GM19468 (cell line): ENCODE measurements at regions not wholly inside any gene's neighbourhood (a gene's known extent, or its start where the extent isn't known, plus 50 kb on each side); places are given as distances from the start of the nearest gene placed in this dataset.

ENCODE experiments used
- ATAC-seq: cut with Tn5 transposase; IDR thresholded peaks from one replicate; pipeline ENCODE4 v1.9.1; 2021; ENCODE audit warnings: mild to moderate bottlenecking, moderate library complexity, moderate number of reproducible peaks; ENCODE audit not compliant: unreplicated experiment; ENCODE audit errors: extremely low read depth

- ATAC-seq, result no peak
Measured at GRCh38 chr20:52789716-52790115, 182.4 kb upstream of the TSHZ2 start.

GRCh38 chr20:52787962-52788361 is 184.2 kb upstream of the TSHZ2 start:
- ATAC-seq, result no peak

DNA sequence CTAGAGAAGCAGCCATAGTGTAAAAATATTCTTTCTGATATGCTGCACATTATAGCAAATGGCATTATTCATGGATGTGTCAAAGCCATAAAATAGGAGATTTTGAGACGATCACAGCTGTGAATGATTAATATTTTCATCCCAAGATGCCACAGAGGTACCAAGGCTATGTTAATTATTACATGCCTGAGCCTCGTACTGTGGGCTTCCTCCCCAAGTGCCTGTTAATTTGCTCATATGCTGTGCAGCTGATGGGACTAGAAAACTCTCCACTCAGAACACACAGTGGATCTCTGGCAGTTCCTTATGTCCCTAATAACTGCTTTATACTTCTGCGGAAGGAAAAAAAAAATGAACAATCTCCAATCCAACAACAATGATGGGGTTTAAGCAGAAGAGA is 184.9 kb upstream of the TSHZ2 start:
- ATAC-seq, result no peak

DNA sequence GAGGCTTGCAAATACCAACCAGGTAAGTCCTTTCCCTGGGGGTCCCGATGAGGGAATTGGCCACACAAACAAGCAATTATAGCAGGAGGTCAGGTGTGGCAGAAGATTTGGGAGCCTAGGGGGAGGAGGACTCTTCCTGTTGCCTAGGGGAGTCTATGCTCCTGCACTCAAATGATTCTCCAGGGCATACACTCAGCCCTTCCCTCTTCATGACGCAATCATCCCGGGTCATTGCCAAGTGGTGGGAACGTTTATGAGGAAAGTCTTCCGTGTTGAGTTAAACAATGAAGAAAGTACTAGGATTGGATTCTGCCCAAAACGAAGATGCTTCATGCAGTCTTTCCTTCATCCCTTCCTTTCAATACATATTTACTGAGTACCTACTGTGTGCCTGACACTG is 186.5 kb upstream of the TSHZ2 start:
- ATAC-seq, result no peak

DNA sequence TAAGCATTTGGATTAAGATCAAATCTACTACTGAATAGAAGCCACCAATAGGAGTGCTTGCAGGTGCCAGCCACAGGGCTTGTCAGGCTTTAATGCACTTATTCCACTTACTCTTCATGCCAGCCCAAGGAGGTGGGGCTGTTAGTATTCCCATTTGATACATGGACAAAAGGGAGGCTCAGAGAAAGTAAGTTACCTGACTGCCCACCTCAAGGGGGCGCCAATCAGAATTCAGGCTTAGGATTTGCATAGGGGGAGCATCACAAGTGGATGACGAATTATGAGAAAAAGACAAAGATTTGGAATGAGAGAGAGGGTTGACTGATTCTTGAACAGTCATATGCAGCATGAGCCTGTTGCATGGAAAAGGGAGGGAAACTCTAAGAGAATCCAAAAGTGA is 188.4 kb upstream of the TSHZ2 start:
- ATAC-seq, result no peak

DNA sequence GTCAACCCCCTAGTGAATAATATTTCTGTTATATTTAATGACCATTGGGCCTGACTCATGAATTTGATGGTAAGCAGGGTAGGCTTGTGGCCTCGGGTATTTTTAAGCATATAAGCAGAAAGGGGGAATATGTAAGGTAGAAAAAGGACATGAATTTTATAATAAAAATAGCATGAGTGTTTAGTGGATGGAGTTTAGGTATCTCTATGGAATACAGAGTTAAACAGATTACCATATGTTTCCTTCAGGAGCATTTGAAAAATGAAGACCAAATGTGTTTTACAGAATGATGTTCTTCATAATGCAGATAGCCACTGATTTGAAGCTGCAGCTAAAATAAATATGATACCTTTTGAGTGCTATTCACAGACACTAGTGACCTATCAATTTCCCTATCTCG is 191.7 kb upstream of the TSHZ2 start:
- no peak for ATAC-seq

DNA sequence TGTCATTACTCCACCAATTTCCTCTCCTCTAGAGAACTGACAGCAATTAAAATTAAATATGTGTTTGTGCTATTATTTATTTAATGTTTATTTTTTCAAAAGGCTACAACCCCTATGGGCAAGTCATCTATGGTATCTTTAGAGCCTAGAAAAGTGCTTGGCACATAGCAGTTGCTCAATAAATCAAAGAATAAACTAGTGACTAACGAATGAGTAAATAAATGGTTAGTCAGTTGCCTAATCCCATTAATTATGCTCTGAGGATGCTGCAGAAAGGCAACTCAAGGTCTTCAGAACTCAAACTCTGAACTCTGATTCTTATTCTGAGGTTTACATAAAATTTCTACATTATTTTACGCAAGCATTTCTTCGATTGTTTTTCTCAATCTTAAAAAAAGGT is 193.0 kb upstream of the TSHZ2 start:
- no peak for ATAC-seq

GRCh38 chr20:52777171-52777570 is 195.0 kb upstream of the TSHZ2 start:
- no peak for ATAC-seq

DNA sequence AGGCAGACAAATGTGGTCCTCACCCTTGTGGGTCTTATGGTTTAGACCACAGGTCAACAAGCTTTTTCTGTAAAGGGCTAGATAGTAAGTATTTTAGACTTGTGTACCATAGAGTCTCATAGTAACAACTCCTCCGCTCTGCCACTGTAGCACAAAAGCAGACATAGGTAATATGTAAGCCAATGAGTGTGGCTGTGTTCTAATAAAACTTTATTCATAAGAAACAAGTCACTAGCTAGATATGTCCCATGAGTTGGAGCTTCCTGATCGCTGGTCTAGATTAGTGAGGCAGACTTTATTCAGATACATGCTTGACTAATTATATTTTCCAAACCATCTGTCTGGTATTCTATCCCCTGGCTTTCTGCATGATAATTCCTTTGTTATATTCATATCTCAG is 196.4 kb upstream of the TSHZ2 start:
- no peak for ATAC-seq

DNA sequence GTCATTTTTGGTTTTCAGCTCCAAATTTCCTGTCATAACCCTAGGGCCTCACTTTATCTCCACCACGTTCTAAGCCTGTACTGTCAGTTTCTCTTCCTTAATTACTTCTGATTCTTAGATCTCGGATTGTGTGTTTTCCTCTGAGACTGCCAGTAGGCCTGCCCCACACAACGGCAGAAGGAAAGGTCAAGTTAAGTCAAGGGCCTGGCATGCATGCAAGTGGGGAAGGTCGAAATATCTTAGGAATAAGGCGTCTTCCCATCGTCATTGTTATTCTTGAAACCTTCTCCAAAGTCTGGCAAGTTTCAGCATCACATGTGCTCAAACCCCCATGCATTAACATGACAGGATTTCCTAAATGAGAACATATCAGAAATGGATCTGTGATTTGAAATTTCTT is 203.5 kb upstream of the TSHZ2 start:
- ATAC-seq, result no peak

DNA sequence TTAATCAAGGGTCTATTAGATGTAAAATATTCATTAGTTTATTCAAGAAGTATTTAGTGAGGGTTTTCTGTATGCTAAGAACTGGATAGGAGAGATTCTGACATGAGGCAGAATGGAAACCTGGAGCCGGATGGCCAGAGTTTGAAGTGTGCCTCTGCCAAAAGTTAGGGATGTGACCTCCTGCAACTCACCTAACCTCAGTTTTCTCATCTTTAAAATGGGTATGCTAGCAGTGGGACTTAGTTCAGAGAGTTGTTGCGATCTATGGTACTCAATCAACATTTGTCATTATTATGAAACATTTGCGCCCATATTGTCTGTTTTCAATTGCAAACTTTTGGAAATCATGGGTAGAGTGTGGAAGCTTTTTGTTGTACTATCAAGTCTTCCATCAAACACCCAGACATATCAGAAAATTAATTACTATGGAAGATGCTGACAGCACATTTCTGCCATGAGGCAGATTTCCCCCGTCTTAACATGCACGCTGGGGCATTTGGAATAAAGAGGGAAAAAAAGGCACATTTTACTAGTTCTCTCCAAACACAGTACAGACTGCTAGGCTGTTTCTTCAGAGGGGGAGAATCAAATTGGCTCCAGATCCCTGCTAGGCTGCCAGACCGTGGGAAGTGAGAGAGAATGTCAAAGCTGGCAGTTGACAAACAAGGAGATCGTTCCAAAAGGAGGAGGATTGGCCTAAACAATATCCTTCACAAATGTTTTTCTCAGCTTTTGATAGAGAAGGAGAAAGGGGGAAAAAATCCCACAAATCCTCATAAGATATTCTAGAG is 205.3 kb upstream of the TSHZ2 start:
- ATAC-seq, result no peak

DNA sequence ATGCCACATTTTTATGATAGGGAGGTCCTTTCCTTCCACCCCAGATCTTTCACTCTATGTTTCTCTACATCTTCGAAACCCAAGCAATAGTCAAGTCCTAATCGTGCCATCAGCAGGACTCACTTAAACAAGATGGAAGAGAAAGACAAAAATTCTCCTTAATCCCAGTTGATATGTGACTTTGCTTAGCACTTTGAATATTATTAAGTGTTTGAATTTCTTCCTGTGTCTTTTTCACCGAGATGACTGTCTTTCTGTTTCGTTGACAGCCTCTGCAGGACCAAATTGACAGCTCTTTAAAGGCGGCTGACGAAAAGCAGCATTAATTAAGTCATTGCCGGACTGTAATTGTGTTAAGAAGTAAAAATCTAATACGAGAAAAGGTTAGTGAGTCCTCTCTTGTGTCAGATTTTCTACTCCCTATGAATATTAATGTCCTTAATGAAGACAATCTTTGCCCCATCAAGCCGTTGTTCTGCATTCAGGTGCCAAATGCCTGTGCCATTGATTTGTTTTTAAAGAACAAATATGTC is 208.8 kb upstream of the TSHZ2 start:
- no peak for ATAC-seq

- no peak for ATAC-seq
Measured at GRCh38 chr20:52761867-52762266, 210.3 kb upstream of the TSHZ2 start.

DNA sequence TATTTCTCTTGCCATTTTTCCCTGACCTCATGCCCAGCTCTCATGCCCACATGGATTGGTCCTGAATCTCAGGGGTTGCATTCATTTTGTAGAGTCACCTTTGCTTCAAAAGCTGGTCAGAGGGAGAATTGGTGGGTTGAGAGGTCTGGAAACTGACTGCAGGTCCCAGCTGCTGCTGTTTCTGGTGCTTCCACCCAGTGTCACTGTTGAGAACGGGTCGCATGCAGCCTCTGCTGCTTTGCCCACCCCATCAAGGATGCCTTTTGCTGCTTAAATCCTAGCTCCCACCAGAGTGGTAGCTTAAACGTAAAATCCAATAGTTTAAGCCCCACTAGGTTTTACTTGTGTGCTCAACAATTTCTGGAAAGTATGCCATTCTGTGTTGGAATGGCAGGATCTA is 211.4 kb upstream of the TSHZ2 start:
- no peak for ATAC-seq

DNA sequence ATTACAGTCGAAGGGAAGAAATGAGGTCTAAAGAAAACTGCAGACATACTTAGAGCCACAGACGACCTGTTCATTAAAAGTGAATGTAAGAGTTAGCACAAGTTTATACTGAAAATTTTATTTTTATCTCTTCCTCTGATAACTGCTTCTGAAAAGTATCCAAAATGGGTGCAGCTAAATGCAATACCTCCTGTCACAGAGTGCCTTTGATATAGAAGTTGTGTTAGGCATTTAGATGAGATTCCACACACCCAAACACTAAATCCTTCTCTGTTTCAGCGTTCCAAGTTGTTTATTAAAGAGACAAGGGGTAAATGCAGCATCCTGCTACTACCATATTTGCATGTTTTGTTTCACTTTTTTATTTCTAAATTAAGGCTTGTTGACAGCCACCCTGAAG is 214.7 kb upstream of the TSHZ2 start:
- no peak for ATAC-seq

- ATAC-seq, result no peak
Measured at GRCh38 chr20:52755744-52756143, 216.4 kb upstream of the TSHZ2 start.

DNA sequence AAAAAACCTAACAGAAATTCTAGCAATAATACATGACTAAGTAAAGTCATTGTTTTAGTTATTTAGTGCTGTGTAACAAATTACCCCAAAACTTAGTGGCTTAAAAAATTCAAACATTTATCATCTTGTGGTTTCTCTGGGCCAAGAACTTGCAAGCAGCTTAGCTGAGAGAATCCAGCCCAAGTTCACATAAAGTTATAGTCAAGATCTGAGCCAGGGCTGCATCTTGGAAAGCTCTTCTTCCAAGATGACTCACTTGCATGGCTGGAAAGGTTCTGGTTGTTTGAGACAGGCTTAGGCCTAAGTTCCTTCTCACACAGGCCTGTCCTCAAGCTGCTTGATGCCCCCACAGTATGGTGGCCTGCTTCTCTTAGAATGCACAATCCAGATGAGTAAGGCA is 217.8 kb upstream of the TSHZ2 start:
- no peak for ATAC-seq

DNA sequence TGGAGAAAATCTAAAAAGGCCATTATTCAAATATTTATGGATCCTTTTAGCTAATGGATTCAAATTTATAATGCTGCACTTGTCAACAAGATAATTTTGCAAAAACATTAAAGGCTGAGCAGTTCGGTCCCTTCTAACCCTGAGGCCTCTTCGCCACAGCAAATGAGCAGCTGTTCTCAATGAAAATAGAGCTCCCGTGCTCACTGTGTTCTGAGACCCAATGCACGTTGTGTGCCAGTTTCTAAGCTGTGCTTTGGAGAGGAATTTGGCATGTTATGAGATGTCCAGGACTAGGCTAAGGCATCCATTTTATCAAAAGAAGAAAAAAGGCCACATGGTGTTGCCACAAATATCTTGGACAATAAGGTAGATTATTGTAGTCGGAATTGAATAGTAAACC is 220.1 kb upstream of the TSHZ2 start:
- no peak for ATAC-seq

- ATAC-seq, result no peak
Measured at GRCh38 chr20:52751571-52751970, 220.6 kb upstream of the TSHZ2 start.

DNA sequence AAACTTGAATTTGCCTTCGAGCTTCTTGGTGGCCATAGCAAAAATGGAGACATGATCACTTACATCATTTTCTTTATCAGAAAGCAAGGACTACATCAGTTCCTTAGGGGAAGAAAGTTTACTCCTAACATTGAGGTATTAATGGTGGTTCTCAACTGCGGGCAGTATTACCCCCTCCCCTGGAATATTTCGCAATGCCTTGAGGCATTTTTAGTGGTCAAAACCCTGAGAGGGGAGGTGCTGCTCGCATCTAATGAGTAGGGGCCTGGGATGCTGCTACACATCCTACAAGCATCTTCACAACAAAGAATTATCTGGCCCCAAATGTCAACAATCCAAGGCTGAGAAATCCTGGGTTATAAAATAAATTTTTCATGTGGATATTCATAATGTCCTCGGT is 222.2 kb upstream of the TSHZ2 start:
- no peak for ATAC-seq

GRCh38 chr20:52748990-52749389 is 223.2 kb upstream of the TSHZ2 start:
- ATAC-seq, result no peak

DNA sequence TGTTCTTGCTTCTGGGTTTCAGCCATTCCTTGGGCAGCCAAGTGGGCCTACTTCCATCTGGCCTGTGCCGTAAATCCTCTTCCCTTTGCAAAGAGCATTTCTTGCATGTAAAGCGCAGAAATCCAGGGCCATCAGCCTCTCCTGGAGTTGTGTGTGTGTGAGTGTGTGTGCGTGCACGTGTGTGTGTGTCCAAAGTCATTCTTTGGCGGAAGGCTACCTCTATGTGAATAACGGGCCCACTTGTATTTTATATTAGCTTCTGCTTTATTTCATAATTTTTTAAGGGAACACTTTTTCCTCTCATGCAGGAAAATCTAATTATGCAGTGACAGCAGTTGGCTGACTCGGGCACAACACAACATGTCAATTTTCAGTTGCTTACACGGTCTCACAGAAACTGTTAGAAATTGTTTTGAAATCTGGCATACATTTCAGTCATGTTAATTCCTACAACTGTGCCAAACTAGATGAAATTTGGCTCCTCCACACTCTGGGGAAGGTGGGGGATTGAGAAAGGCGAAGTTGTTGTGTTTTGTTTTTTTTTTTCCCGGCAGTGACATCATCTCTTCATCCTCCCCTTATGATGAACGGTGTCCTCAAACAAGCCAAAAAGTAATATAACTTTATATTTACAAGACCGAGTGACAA is 223.7 kb upstream of the TSHZ2 start:
- no peak for ATAC-seq
